Activated effector memory CD4-positive, alpha-beta T cell treated with anti-CD3 and anti-CD28 coated beads, Interleukin-2, amount 50 U/mL, for 16 hours (primary cell): ENCODE measurements at regions not wholly inside any gene's neighbourhood (a gene's known extent, or its start where the extent isn't known, plus 50 kb on each side); places are given as distances from the start of the nearest gene placed in this dataset.
A peak's percentile ranks its signal among the peaks of the same experiment; 100 is the strongest.
"Not testable (repeated sequence)": the region's sequence is repeated elsewhere in the genome, so short reads cannot be mapped to it uniquely, and the experiment has no call there.

Experiments
- DNase-seq: peaks from one replicate; pipeline ENCODE4 v3.0.0-alpha.2; 2020

DNA sequence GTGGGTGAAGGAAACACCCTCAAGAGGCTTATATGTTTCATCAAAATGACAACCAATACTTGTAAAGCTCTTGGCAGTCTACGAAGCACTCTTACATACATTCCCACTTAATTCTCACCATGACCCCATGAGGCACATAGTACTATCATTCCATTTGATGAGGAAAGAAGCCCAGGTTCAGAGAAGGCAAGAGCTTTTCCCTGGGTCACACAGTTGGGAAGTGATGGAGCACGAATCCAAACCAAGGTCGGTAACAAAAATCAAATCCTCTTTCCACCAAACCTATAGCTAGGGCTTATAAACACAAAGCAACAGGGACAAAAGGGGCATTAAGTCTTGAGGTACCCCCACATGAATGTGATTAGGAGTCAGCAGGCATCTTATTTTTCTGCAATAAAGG lies 187.1 kb downstream of the UACA start:
- no peak for DNase-seq

- DNase-seq = no peak
Measured at GRCh38 chr15:70575231-70576226, 187.8 kb downstream of the UACA start.

DNA sequence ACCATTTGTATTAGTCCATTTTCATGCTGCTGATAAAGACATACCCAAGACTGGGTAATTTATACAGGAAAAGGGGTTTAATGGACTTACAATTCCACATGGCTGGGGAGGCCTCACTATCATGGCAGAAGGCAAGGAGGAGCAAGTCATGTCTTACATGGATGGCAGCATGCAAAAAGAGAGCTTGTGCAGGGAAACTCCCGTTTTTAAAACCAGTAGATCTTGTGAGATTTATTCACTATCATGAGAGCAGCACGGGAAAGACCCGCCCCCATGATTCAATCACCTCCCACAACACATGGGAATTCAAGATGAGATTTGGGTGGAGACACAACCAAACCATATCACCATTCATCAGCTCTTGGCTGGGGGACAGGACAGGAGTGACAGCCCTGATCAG lies 189.0 kb downstream of the UACA start:
- not testable (repeated sequence) for DNase-seq

DNA sequence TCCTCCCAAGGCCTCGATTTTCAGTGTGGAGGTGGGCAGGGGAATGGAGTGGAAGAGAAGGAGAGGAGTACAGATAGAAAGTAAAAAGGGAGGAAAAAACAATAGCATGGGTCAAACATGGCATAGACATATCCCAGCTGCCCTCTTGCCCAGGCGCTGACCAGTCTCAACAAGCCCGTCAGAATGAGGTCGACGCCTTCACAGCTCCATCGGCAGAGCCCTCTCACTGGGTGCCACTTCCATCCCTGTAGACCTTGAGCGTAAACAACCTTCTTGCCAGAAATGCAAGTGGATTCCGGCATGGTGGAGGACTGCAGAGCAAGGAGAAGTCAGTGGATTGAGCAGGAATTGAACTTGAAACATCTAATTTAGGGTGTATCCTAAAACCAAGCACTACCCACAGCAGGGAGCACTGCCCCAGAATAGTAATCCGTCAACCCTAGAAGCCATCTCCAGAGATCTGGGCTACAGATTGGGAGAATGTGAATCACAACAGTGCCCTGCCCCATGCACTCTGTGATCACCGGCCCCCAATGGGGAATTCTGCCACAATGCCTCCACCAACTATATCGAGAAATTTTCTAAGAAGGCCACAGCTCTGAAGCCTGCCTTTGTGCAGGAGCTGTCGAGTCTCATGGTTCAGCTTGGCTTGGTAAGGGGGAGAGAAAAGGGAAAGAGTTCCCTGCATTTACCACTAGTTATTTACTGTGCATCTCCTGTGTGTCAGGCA lies 190.1 kb downstream of the UACA start:
- DNase-seq = no peak

DNA sequence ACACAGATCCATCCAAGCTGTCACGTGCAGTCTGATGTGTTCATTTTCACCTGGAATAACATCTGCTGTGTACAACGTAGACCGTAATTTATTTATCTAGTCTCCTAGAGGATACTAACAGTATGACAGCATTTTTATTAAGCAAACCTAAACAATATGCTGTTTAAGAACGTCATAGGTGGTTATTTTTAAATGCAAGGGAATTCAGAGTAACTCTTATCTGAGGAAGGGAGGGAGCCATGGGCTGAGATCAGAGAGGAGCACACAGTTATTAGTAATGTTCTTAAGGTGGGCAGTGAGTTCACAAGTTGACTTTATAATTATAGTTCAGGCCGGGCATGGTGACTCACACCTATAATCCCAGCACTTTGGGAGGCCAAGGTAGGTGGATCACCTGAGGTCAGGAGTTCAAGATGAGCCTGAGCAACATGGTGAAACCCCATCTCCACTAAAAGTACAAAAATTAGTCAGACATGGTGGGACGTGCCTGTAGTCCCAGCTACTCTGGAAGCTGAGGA lies 193.6 kb downstream of the UACA start:
- DNase-seq = no peak

GRCh38 chr15:70569091-70569713 lies 194.2 kb downstream of the UACA start:
- DNase-seq = no peak

- no peak for DNase-seq
Measured at GRCh38 chr15:70566989-70567388, 196.4 kb downstream of the UACA start.

DNA sequence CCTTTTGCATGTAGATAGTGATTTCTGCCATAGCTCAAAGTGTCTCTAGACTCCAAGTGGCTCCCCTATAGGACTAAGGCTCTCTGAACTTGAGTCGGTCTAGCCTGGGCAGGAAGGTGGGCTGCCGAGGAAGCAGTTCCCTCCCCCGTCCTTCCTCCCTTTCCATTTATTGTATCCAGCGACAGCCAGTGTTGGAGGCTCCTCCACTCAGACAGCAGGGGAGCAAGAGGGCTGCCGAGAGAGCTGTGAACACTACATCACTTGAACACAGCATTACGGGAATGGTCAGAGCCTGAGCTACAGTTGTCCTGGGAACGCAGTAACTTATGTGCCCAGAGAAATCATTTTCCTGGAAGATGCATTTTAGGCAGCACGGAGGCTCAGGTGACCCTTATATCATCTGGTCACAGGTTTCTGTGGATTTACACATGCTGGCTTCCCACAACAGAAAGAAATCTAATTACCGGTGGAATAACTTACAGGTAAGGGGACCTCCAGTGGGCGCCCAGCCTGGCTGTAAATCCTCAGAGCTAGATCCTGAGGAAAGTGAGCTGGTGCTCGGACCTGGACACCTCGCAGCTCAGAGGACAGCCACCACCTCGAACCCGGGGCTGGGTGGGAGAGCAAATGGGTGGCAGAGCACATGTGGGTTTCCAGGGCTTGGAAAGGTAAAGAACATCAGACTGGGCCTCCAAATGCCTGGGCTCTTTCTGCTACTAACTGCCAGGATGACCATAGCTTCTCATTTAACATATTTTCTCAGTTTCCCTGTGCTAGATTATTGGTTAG lies 197.1 kb downstream of the UACA start:
- DNase-seq = no peak

DNA sequence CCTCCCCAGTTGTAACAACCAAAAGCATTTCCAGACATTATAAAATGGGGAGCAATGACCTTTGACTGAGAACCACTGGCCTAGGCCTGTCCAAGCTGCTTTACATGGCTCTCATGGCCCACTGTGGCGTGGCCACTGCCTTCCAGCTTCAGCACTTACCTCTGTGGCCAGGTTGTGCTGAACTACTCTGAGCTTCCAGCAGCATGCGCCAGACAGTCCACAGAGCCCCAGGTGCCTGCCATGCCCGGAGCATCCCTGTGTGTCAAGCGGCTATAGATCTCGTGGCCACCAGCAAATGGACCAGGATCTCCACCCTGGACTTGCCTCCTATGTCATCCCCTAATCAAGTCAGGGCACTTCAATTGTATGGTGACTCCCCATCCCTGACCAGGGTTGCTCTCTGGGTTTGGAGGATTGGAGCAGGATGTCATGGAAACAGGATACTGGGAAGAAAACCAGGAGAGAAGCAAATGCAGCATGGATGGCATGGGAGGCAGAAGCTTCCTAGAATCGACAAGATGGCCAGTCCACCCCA lies 199.7 kb downstream of the UACA start:
- peak; percentile 57 for DNase-seq

DNA sequence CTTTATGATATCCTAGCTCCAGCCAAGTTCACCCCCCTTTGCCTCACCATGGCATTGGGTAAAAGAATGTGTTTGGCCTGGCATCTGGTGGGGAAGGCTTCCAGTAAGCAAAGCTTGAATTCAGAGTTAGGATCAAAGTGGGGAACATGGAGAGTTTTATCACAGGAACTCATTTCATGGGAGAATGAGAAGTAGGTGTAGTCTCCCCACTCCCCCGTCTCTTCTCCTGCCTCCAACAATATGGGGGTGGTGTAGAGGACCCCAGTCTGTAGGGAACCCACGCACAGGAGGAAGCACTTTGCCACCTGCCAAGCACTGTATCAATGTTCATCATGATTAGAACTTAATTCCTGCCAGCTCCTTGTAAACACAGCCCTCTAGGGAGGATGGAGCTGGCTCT lies 200.5 kb downstream of the UACA start:
- DNase-seq = no peak

GRCh38 chr15:70561885-70562284 lies 201.5 kb downstream of the UACA start:
- no peak for DNase-seq

DNA sequence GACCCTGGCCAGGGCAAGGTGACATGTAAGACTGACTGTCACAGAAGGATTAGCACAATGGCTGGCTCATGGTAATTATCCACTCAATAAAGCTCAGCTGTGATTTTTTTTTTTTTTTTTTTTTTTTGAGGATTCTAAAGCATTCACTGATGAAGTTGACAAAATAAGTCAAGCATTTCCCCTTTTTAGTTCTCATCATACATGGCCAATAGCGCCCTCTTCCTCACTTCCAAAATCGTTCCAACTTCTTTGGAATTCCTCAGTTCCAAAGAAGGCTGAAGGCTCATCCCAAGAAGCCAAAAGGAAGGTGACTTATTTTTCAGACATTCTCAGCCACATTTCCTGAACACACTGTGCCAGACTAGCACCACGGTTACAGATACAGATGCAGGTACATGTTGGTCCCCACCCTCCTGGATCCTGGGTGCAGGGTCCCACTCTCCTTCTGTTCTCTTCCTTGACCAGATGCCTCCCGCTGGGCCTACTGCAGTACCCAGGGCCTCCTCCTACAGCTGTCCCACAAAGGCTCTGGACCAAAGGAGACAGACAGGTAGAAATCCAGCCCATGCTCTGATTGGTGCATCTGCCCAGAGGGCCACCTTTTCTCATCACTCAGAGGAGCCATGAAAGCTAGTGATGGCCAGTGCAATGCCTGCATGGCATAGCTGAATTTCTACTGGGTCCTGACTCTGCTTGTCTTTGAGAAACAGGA lies 202.6 kb downstream of the UACA start:
- DNase-seq = no peak

DNA sequence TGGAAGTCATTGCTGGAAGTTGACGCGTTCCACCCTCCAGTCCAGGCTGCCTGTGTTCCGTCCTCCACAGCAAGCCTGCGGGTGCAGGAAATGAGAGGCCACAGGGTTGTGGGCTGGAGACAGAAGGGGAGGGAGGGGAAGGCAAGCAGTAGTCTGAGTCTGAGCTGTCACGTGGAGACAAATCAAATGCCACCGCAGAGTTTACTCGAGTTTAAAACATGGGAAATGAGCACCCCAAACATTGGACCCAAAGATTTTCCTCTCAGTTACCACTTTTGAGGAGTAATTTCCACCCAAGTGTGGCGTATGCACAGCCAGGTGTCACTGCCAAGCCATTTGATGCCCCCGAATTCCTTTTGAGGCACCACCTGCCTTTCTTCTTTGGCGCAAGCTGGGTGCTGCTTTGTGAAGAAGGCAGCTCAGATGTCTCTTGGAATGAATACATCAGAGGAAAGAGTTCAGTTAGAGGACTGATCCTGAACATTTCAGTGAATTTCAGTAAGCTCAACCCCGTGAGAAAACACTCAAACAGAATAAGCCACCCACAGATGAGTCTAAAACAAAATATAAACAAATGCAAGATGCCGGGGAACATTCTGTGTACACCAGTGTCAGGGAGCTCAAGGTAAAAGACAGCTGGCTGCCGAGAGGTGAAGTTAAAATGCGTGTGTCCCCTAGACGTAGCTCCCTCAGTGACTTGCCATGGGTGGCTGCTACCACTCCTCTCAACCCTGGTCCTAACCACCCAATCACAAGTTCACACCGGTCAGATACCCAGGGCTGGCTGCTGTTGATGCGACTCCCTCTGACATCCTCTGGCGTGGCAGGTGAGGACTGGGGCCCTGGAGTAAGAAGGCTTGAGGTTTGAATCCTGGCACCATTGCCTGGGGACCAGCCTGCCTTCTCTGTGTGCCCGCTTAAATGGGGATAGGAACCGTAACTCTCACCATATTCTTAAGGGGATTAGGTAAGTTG lies 203.8 kb downstream of the UACA start:
- DNase-seq = peak; percentile 81

- no peak for DNase-seq
Measured at GRCh38 chr15:70558406-70559264, 204.7 kb downstream of the UACA start.

GRCh38 chr15:70557521-70558258 lies 205.7 kb downstream of the UACA start:
- no peak for DNase-seq

DNA sequence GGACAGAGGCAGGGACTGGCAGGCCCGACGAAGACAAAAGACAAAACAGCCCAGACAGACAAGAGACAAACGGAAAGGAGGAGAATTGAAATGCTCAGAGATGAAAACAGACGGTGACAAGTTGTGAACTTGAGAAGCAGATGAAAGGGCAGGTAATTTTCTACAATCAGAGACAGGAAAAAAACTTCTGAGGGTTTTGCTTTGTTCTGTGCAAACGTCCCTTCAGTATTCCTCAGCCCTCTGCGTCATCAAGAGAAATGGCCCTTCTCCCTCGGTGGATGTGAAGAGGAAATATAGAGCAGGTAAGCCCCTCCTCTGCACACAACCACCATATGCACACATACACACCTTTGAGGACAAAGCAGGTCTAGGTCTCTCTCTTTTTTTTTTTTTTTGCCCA lies 206.6 kb downstream of the UACA start:
- DNase-seq = no peak

DNA sequence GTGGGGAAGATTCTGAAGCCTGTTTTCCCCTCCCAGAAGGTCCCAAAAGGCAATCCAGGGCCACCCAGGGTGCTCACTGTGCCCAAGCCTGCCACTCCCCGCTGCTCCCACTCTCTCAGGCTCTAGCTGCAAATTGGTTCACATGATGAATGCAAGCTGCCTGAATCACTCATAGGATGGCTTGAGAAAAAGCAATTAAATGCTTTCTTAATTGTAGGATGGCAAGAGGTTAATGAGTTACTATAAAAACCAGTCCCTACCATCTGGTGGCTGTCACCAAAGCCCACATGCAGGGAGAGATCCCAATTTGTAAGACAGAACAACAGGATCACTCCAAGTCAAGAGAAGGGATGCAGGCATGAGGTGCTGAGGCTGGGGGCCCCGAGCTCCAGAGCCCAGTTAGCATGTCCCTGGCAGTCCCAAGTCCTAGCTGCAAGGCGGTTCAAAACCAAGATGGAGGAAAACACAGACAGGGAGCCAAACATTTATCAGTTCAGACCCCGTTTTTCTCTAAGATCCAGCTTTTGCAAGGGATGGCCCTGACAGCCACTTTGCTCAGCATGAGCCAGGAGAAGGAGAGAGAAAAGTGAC lies 207.1 kb downstream of the UACA start:
- no peak for DNase-seq

GRCh38 chr15:70555713-70556112 lies 207.6 kb downstream of the UACA start:
- no peak for DNase-seq
